IMR-90 (cell line): ENCODE measurements at regions not wholly inside any gene's neighbourhood (a gene's known extent, or its start where the extent isn't known, plus 50 kb on each side); places are given as distances from the start of the nearest gene placed in this dataset.

Experiments
- ATAC-seq: fragments of 200-7000 bp; cut with Tn5 transposase; 2 replicates; pipeline ENCODE4 v1.9.1; 2020; ENCODE audit warnings: low read depth, mild to moderate bottlenecking, moderate library complexity
- BruUV-seq: library from RNA; stranded (reverse); fragments of 400-500 nt; replicated peaks from 2 replicates; lab custom pipeline; 2021; lab: Mats Ljungman, UMichigan
- CTCF ChIA-PET: fragments of 300-600 bp; formaldehyde crosslinking; extraction: SDS; loops from one replicate; lab custom pipeline; 2021; ENCODE audit warnings: antibody characterized with exemption; lab: Yijun Ruan, JAX
- POLR2A ChIA-PET: fragments of 300-600 bp; sonication (Branson Sonifier 250); formaldehyde crosslinking; loops from one replicate; lab custom pipeline; 2022; ENCODE audit warnings: antibody characterized with exemption; ENCODE audit not compliant: unreplicated experiment; lab: Charles Lee
- DNase-seq: peaks from one replicate; pipeline ENCODE4 v3.0.0; 2013
- H2AFZ ChIP-seq: replicated peaks from 2 replicates; pipeline ENCODE3; 2013; ENCODE audit warnings: low read length, mild to moderate bottlenecking; ENCODE audit not compliant: poor library complexity
- H2AK5ac ChIP-seq: 2 replicates; pipeline ENCODE4 v1.6.1; 2013; ENCODE audit warnings: low read depth, low read length, inconsistent platforms
- H2AK9ac ChIP-seq: replicated peaks from 2 replicates; pipeline ENCODE3; 2013; ENCODE audit warnings: mild to moderate bottlenecking, low read depth, low read length, moderate library complexity; ENCODE audit not compliant: poor library complexity
- H2BK120ac ChIP-seq: 2 replicates; pipeline ENCODE4 v1.6.1; 2013; ENCODE audit warnings: low read depth, low read length, inconsistent platforms
- H2BK15ac ChIP-seq: 3 replicates; pipeline ENCODE4 v1.6.1; 2013; ENCODE audit warnings: low read depth, low read length, inconsistent platforms
- H2BK20ac ChIP-seq: 2 replicates; pipeline ENCODE4 v1.6.1; 2013; ENCODE audit warnings: low read depth, mild to moderate bottlenecking, inconsistent platforms, low read length, moderate library complexity
- H2BK5ac ChIP-seq: 2 replicates; pipeline ENCODE4 v1.6.1; 2013; ENCODE audit warnings: mild to moderate bottlenecking, low read depth, low read length, inconsistent platforms; ENCODE audit not compliant: poor library complexity, severe bottlenecking
- H3K14ac ChIP-seq: replicated peaks from 2 replicates; pipeline ENCODE4 v1.6.1; 2013; ENCODE audit warnings: low read depth, low read length, inconsistent platforms
- H3K18ac ChIP-seq: 2 replicates; pipeline ENCODE4 v1.6.1; 2013; ENCODE audit warnings: low read depth, low read length, control low read depth
- H3K23ac ChIP-seq: 2 replicates; pipeline ENCODE4 v1.6.1; 2013; ENCODE audit warnings: low read depth, low read length, inconsistent platforms
- H3K27ac ChIP-seq: 2 replicates; pipeline ENCODE4 v1.5.1; 2013; ENCODE audit warnings: mild to moderate bottlenecking, control low read depth, low read length; ENCODE audit not compliant: insufficient read depth
- H3K27me3 ChIP-seq: 2 replicates; pipeline ENCODE4 v1.6.1; 2013; ENCODE audit warnings: low read length; ENCODE audit not compliant: control insufficient read depth, insufficient read depth
- H3K36me3 ChIP-seq: 2 replicates; pipeline ENCODE4 v1.6.1; 2013; ENCODE audit warnings: low read length, mixed read lengths; ENCODE audit not compliant: control insufficient read depth, insufficient read depth
- H3K4ac ChIP-seq: 2 replicates; pipeline ENCODE4 v1.6.1; 2013; ENCODE audit warnings: low read depth, low read length, inconsistent platforms
- H3K4me1 ChIP-seq: 2 replicates; pipeline ENCODE4 v1.6.1; 2013; ENCODE audit warnings: low read length, mixed read lengths; ENCODE audit not compliant: control insufficient read depth, insufficient read depth
- H3K4me2 ChIP-seq: 2 replicates; pipeline ENCODE4 v1.6.1; 2013; ENCODE audit warnings: low read depth, mild to moderate bottlenecking, control low read depth, low read length, moderate library complexity
- H3K4me3 ChIP-seq: 2 replicates; pipeline ENCODE4 v1.5.1; 2013; ENCODE audit warnings: low read depth, mild to moderate bottlenecking, control low read depth, low read length, moderate library complexity; ENCODE audit not compliant: insufficient read depth
- H3K56ac ChIP-seq: 2 replicates; pipeline ENCODE4 v1.6.1; 2013; ENCODE audit warnings: low read length, inconsistent platforms; ENCODE audit not compliant: insufficient read depth; ENCODE audit errors: extremely low read depth
- H3K79me1 ChIP-seq, 2 experiments: 2 replicates each; pipeline ENCODE4 v1.6.1; 2013; ENCODE audit warnings: low read length in 2 of 2, inconsistent platforms in 1 of 2, low read depth in 1 of 2
- H3K9ac ChIP-seq: 2 replicates; pipeline ENCODE4 v1.6.1; 2013; ENCODE audit warnings: low read depth, low read length, control low read depth
- H3K9me1 ChIP-seq: 2 replicates; pipeline ENCODE4 v1.6.1; 2013; ENCODE audit warnings: low read length, inconsistent platforms; ENCODE audit not compliant: insufficient read depth
- H3K9me3 ChIP-seq: 2 replicates; pipeline ENCODE4 v1.6.1; 2013; ENCODE audit warnings: low read length; ENCODE audit not compliant: control insufficient read depth, insufficient read depth
- H4K20me1 ChIP-seq: 2 replicates; pipeline ENCODE4 v1.6.1; 2013; ENCODE audit warnings: low read length, inconsistent platforms; ENCODE audit not compliant: insufficient read depth
- H4K5ac ChIP-seq: 2 replicates; pipeline ENCODE4 v1.6.1; 2013; ENCODE audit warnings: mild to moderate bottlenecking, low read depth, low read length, control low read depth
- H4K8ac ChIP-seq, 2 experiments: 2 replicates each; pipeline ENCODE4 v1.6.1; 2013; ENCODE audit warnings: low read depth in 2 of 2, low read length in 2 of 2, control low read depth in 1 of 2, inconsistent platforms in 1 of 2
- H4K91ac ChIP-seq: 2 replicates; pipeline ENCODE4 v1.6.1; 2013; ENCODE audit warnings: low read depth, low read length, inconsistent platforms; ENCODE audit not compliant: insufficient read depth
- RFX5 ChIP-seq: IDR thresholded peaks from 2 replicates; pipeline ENCODE4 v1.8.0; 2012; ENCODE audit warnings: low read depth, mild to moderate bottlenecking, low read length, moderate library complexity
- dilution Hi-C: fragments of 300-500 bp; cut with HindIII; formaldehyde crosslinking; loops from one replicate; pipeline ENCODE4 v1.14.3; 2018; ENCODE audit warnings: low sequenced_read_pairs; ENCODE audit not compliant: unreplicated experiment
- in situ Hi-C: fragments of 300-500 bp; cut with MboI; formaldehyde crosslinking; loops from 3 replicates; pipeline ENCODE4 v1.14.3; 2019; ENCODE audit warnings: low sequenced_read_pairs, inconsistent platforms, mixed read lengths
- intact Hi-C: fragments of 100-400 bp; cut with micrococcal nuclease; formaldehyde crosslinking; loops from 2 replicates; pipeline ENCODE4 v1.10.0; 2022

- Histone ChIP-seq H2BK20ac (no peak overlapping the region), H3K9me1 (no peaks in the 10 kb centered on the region), H3K18ac (no peak overlapping the region), H3K36me3 (no peaks in the 10 kb centered on the region), H2AK5ac (no peak overlapping the region), H2AK9ac (no peak overlapping the region), H3K4me3 (no peak overlapping the region), H3K9me3 (peaks cover 2% of the 10 kb centered on the region; the same call in 1 of the 2 replicates), H2BK5ac (no peak overlapping the region), H3K23ac (no peak overlapping the region), H3K4ac (no peak overlapping the region), H3K27me3 (no peaks in the 10 kb centered on the region), H2AFZ (no peak overlapping the region), H3K14ac (no peak overlapping the region), H3K4me1 (no peaks in the 10 kb centered on the region), H4K20me1 (no peaks in the 10 kb centered on the region), H3K9ac (no peak overlapping the region), H3K4me2 (no peak overlapping the region), H4K8ac (no peak overlapping the region), H3K79me1 (no peaks in the 10 kb centered on the region), H4K5ac (no peak overlapping the region), H2BK15ac (no peak overlapping the region), H2BK120ac (no peak overlapping the region), H3K56ac (no peak overlapping the region), H3K27ac (no peak overlapping the region), H4K91ac (no peak overlapping the region)
- ATAC-seq (no peak), DNase-seq (no peak)
- POLR2A ChIA-PET = no interaction called here
- BruUV-seq = no TSS peak
- dilution Hi-C loops = no loop called here
- TF ChIP-seq RFX5 = no peak
- intact Hi-C loops = no loop called here
- CTCF ChIA-PET = interaction anchor here (0.5 kb wide), 1 partner anchor 41 kb away, joined by 3 read pairs; no protein-coding TSS in a partner anchor
- in situ Hi-C loops = no loop called here
Measured at GRCh38 chr5:20294696-20295095, 306.7 kb upstream of the CDH18 start.
